Gastrocnemius medialis (tissue), 4 donors: ENCODE measurements at regions not wholly inside any gene's neighbourhood (a gene's known extent, or its start where the extent isn't known, plus 50 kb on each side); places are given as distances from the start of the nearest gene placed in this dataset.

Experiments used
- POLR2A ChIP-seq, 2 donors: fragments of 450-650 bp; IDR thresholded peaks; one replicate each; pipeline ENCODE4 v1.6.1; 2017; ENCODE audit warnings: antibody characterized with exemption in 2 of 2, mild to moderate bottlenecking in 2 of 2, moderate library complexity in 2 of 2
- TF ChIP-seq, protein P1 (sequence below), 5 experiments: fragments of 450-650 bp in 3 of 5; fragments of 200-600 bp in 2 of 5; sonication (generic) in 2 of 5; IDR thresholded peaks in 4 of 5; conservative IDR thresholded peaks in 1 of 5; 1 replicate in 4 of 5; 2 replicates in 1 of 5; pipeline ENCODE4 v1.5.1; 2016 to 2019; ENCODE audit warnings: antibody characterized with exemption in 5 of 5, mild to moderate bottlenecking in 3 of 5, moderate library complexity in 3 of 5

DNA sequence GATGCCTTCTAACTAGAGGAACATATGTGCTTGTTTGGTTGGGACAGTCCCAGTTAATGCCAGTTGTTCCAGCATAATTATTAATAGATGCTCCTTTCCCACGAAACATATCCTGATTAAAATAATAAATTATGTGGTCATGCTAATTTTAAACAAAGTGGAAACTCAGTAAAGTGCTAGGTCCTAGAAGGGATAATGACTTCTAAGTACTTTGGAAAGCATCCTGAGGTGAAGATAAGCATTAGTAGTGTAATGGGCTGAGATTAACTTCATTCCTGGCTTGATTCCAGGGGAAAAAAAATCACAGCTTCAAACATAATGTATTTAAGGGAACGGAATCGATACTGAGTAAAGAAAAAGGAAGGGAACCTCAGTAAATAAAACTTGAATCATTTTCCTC lies 213.7 kb upstream of the SNX2 start:
- TF ChIP-seq, protein P1, sequence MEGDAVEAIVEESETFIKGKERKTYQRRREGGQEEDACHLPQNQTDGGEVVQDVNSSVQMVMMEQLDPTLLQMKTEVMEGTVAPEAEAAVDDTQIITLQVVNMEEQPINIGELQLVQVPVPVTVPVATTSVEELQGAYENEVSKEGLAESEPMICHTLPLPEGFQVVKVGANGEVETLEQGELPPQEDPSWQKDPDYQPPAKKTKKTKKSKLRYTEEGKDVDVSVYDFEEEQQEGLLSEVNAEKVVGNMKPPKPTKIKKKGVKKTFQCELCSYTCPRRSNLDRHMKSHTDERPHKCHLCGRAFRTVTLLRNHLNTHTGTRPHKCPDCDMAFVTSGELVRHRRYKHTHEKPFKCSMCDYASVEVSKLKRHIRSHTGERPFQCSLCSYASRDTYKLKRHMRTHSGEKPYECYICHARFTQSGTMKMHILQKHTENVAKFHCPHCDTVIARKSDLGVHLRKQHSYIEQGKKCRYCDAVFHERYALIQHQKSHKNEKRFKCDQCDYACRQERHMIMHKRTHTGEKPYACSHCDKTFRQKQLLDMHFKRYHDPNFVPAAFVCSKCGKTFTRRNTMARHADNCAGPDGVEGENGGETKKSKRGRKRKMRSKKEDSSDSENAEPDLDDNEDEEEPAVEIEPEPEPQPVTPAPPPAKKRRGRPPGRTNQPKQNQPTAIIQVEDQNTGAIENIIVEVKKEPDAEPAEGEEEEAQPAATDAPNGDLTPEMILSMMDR (IDR thresholded peaks at IDR 0.05 in 4 of 5, conservative IDR thresholded peaks at IDR 0.05 in 1 of 5): no peak
- TF ChIP-seq POLR2A (IDR thresholded peaks at IDR 0.05): no peak
